Hepatocyte (in vitro differentiated cells): ENCODE measurements at regions not wholly inside any gene's neighbourhood (a gene's known extent, or its start where the extent isn't known, plus 50 kb on each side); places are given as distances from the start of the nearest gene placed in this dataset.

ENCODE experiments used
- CTCF ChIP-seq: fragments of 200-600 bp; sonication (generic); IDR thresholded peaks from 2 replicates; pipeline ENCODE4 v1.5.1; 2016; ENCODE audit warnings: antibody characterized with exemption, mild to moderate bottlenecking; ENCODE audit not compliant: poor library complexity
- EZH2 ChIP-seq: fragments of 200-600 bp; sonication (generic); IDR thresholded peaks from 2 replicates; pipeline ENCODE4 v1.6.1; 2016; ENCODE audit warnings: antibody characterized with exemption, mild to moderate bottlenecking, borderline replicate concordance

GRCh38 chr4:184536881-184537248 is 62.5 kb upstream of the IRF2 start:
- TF ChIP-seq CTCF, result no peak
- no peak for TF ChIP-seq EZH2
